ENCODE measurements at regions not wholly inside any gene's neighbourhood (a gene's known extent, or its start where the extent isn't known, plus 50 kb on each side); places are given as distances from the start of the nearest gene placed in this dataset.

- ChIA-PET CTCF (no interaction called here), POLR2A (no interaction called here)
- Histone ChIP-seq H3K79me2 (ENCODE audit: control insufficient read depth, insufficient read depth, low read length) (no peaks in the 10 kb centered on the region), H3K27ac (ENCODE audit: low read length in 2 of 2) (no peak overlapping the region), H4K20me1 (ENCODE audit: control insufficient read depth, insufficient read depth, low read length, poor library complexity, severe bottlenecking) (no peaks in the 10 kb centered on the region), H2AFZ (ENCODE audit: insufficient read depth, low read depth, low read length, poor library complexity, severe bottlenecking) (no peak overlapping the region), H3K4me1 (ENCODE audit: control insufficient read depth in 2 of 2, insufficient read depth in 2 of 2, low read length in 2 of 2) (no peaks in the 10 kb centered on the region), H3K9ac (ENCODE audit: low read length) (no peak overlapping the region), H3K27me3 (replicated peaks in 1 of 4; ENCODE audit: control extremely low read depth in 1 of 4, control insufficient read depth in 3 of 4, insufficient read depth in 4 of 4, low read length in 3 of 4) (no peaks in the 10 kb centered on the region), H3K4me3 (ENCODE audit: control extremely low read depth in 1 of 5, extremely low read depth in 1 of 5, insufficient read depth in 1 of 5, low read depth in 2 of 5, low read length in 4 of 5) (no peak overlapping the region), H3K4me2 (replicated peaks; ENCODE audit: low read depth, low read length, poor library complexity, severe bottlenecking) (no peak overlapping the region), H3K36me3 (replicated peaks in 1 of 2; ENCODE audit: control extremely low read depth in 1 of 2, control insufficient read depth in 1 of 2, extremely low read depth in 1 of 2, insufficient read depth in 2 of 2, low read length in 1 of 2) (no peaks in the 10 kb centered on the region), H3K9me3 (ENCODE audit: control extremely low read depth in 1 of 3, control insufficient read depth in 2 of 3, insufficient read depth in 1 of 3, low read length in 2 of 3) (no peaks in the 10 kb centered on the region)
- H3K4me1 Mint-ChIP-seq = no peaks in the 10 kb centered on the region
- intact Hi-C loops (cut with micrococcal nuclease) = no loop called here
- TF ChIP-seq EZH2 (IDR thresholded peaks at IDR 0.05; ENCODE audit: borderline replicate concordance, insufficient read depth, low read depth, low read length, poor library complexity, severe bottlenecking) (no peak), CTCF (IDR thresholded peaks at IDR 0.05) (no peak)
- no peaks in the 10 kb centered on the region for H3K27me3 Mint-ChIP-seq
- no peak for ATAC-seq (ENCODE audit: low read depth)
- 65% methylated on average over 3 of the region's 3 CpGs for WGBS (ENCODE audit: insufficient coverage)
- H3K4me3 Mint-ChIP-seq = no peak overlapping the region
- H3K9me3 Mint-ChIP-seq (ENCODE audit: insufficient read depth) = no peaks in the 10 kb centered on the region
- no peak overlapping the region for H3K27ac Mint-ChIP-seq
- no peak for DNase-seq
These were observed 139.5 kb upstream of the KCNK2 start for GRCh38 chr1:214943054-214943453.

GRCh38 chr1:214946615-214947014 lies 135.9 kb upstream of the KCNK2 start:
- no peaks in the 10 kb centered on the region for H3K36me3 ChIP-seq (replicated peaks in 1 of 2; ENCODE audit: control extremely low read depth in 1 of 2, control insufficient read depth in 1 of 2, extremely low read depth in 1 of 2, insufficient read depth in 2 of 2, low read length in 1 of 2)
- no peak overlapping the region for H3K27ac Mint-ChIP-seq
- H3K4me2 ChIP-seq (replicated peaks; ENCODE audit: low read depth, low read length, poor library complexity, severe bottlenecking) = no peak overlapping the region
- H3K4me3 Mint-ChIP-seq = no peak overlapping the region
- no peaks in the 10 kb centered on the region for H3K79me2 ChIP-seq (ENCODE audit: control insufficient read depth, insufficient read depth, low read length)
- no peaks in the 10 kb centered on the region for H3K27me3 ChIP-seq (replicated peaks in 1 of 4; ENCODE audit: control extremely low read depth in 1 of 4, control insufficient read depth in 3 of 4, insufficient read depth in 4 of 4, low read length in 3 of 4)
- intact Hi-C loops (cut with micrococcal nuclease) = no loop called here
- no CpG with 5 or more reads among the region's 1 CpG for WGBS (ENCODE audit: insufficient coverage)
- H3K4me1 ChIP-seq (ENCODE audit: control insufficient read depth in 2 of 2, insufficient read depth in 2 of 2, low read length in 2 of 2) = no peaks in the 10 kb centered on the region
- TF ChIP-seq EZH2 (IDR thresholded peaks at IDR 0.05; ENCODE audit: borderline replicate concordance, insufficient read depth, low read depth, low read length, poor library complexity, severe bottlenecking) = no peak
- TF ChIP-seq CTCF (IDR thresholded peaks at IDR 0.05) = no peak
- H4K20me1 ChIP-seq (ENCODE audit: control insufficient read depth, insufficient read depth, low read length, poor library complexity, severe bottlenecking) = no peaks in the 10 kb centered on the region
- no peak overlapping the region for H3K4me3 ChIP-seq (ENCODE audit: control extremely low read depth in 1 of 5, extremely low read depth in 1 of 5, insufficient read depth in 1 of 5, low read depth in 2 of 5, low read length in 4 of 5)
- H3K27me3 Mint-ChIP-seq = no peaks in the 10 kb centered on the region
- H3K9ac ChIP-seq (ENCODE audit: low read length) = no peak overlapping the region
- H3K27ac ChIP-seq (ENCODE audit: low read length in 2 of 2) = no peak overlapping the region
- ChIA-PET CTCF (no interaction called here), POLR2A (no interaction called here)
- no peaks in the 10 kb centered on the region for H3K9me3 ChIP-seq (ENCODE audit: control extremely low read depth in 1 of 3, control insufficient read depth in 2 of 3, insufficient read depth in 1 of 3, low read length in 2 of 3)
- H2AFZ ChIP-seq (ENCODE audit: insufficient read depth, low read depth, low read length, poor library complexity, severe bottlenecking) = no peak overlapping the region
- no peak for ATAC-seq (ENCODE audit: low read depth)
- no peak for DNase-seq
- H3K9me3 Mint-ChIP-seq (ENCODE audit: insufficient read depth) = no peaks in the 10 kb centered on the region
- H3K4me1 Mint-ChIP-seq = no peaks in the 10 kb centered on the region
